ENCODE measurements at regions not wholly inside any gene's neighbourhood (a gene's known extent, or its start where the extent isn't known, plus 50 kb on each side); places are given as distances from the start of the nearest gene placed in this dataset.

DNA sequence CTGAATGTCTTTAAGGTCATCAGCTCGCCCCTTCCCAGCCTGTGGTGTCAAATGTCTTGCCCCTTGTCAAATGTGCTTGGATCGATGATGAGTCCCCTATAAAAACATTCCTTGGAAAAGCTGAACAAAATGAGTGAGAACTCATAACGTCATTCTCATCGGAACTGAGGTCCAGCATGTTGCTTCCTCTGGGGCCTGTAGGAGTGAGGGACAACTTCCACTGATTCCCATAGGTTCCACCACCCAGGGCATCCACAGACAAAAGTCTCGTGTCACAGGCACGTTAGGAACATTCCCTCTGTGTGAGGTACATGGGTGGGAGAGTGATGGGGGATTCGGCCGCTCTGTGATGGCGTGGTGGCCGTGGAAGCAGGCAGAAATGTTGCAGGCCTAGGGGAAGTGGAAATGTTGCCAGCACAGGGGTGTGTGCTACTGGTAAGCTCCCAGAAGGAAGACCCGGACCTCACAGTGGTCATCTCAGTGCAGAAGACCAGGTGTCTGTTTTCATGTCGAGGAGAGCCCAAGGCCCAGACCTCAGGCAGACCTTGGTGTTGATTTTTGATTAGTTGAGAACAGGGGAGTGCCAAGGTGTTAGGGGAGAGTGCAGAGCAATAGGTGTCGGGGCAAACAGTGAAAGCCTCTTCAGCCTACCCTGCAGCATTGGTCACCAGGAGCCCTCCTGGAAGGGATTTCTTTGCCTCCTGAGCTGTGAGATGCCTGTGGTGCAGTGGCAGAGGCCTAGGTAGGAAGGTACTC, 96.8 kb downstream of the SNRPN start:
- ChIA-PET POLR2A (no interaction called here), CTCF (no interaction called here)
- H3K27ac ChIP-seq (ENCODE audit: low read depth, low read length): no peak overlapping the region
- H3K4me3 ChIP-seq (ENCODE audit: low read depth, low read length): no peak overlapping the region
- no peaks in the 10 kb centered on the region for H3K27me3 ChIP-seq (ENCODE audit: control insufficient read depth, insufficient read depth, low read length)
- no peak for DNase-seq (ENCODE audit: low read depth, low spot score)
- H3K9me3 ChIP-seq (ENCODE audit: control insufficient read depth, insufficient read depth, low read length): peaks cover 89% of the 10 kb centered on the region
- TF ChIP-seq, protein P1, sequence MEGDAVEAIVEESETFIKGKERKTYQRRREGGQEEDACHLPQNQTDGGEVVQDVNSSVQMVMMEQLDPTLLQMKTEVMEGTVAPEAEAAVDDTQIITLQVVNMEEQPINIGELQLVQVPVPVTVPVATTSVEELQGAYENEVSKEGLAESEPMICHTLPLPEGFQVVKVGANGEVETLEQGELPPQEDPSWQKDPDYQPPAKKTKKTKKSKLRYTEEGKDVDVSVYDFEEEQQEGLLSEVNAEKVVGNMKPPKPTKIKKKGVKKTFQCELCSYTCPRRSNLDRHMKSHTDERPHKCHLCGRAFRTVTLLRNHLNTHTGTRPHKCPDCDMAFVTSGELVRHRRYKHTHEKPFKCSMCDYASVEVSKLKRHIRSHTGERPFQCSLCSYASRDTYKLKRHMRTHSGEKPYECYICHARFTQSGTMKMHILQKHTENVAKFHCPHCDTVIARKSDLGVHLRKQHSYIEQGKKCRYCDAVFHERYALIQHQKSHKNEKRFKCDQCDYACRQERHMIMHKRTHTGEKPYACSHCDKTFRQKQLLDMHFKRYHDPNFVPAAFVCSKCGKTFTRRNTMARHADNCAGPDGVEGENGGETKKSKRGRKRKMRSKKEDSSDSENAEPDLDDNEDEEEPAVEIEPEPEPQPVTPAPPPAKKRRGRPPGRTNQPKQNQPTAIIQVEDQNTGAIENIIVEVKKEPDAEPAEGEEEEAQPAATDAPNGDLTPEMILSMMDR (IDR thresholded peaks at IDR 0.05; ENCODE audit: low read depth, low read length): no peak

DNA sequence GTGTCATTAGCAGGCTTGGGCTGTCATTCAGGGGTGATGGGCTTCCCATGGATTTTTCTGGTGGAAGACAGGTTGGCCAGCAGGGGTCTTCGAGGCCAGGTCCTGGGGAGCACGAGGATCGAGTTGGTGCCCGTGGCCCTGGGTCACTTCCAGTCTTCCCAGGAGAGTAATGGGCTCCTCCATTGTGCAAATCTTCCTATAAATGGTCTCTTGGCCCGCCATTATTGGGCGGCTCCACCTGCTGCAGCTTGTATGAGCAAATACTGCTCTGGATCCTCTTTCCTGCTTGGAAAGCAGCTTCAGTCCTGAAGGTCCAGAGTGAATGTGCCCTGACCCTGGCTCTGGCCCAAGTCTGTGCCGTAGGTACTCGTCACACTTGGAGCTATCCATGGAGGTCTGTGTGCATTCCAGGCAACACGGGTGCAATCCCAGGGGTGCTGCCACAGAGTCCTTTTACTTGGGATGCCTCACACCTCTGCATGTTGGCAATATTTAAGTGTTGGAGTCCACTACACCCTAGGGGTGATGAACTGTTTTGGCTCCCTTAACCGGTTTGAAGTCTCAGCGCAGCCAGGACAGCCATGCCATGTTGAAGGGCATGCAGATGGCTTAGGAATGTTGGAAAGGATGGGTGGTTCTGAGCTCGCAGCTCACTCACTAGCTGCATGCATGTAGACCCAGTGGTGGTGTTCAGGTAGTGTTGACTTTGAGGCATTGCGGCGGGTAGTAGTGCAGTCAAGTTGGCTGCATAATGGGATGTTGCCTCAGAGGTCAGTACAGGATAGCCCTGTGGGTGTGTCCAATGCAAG, 97.6 kb downstream of the SNRPN start:
- TF ChIP-seq, protein P1 (IDR thresholded peaks at IDR 0.05; ENCODE audit: low read depth, low read length): no peak
- no peak overlapping the region for H3K27ac ChIP-seq (ENCODE audit: low read depth, low read length)
- ChIA-PET CTCF (no interaction called here), POLR2A (no interaction called here)
- H3K27me3 ChIP-seq (ENCODE audit: control insufficient read depth, insufficient read depth, low read length): no peaks in the 10 kb centered on the region
- DNase-seq (ENCODE audit: low read depth, low spot score): no peak
- H3K9me3 ChIP-seq (ENCODE audit: control insufficient read depth, insufficient read depth, low read length): peaks cover 91% of the 10 kb centered on the region
- no peak overlapping the region for H3K4me3 ChIP-seq (ENCODE audit: low read depth, low read length)

DNA sequence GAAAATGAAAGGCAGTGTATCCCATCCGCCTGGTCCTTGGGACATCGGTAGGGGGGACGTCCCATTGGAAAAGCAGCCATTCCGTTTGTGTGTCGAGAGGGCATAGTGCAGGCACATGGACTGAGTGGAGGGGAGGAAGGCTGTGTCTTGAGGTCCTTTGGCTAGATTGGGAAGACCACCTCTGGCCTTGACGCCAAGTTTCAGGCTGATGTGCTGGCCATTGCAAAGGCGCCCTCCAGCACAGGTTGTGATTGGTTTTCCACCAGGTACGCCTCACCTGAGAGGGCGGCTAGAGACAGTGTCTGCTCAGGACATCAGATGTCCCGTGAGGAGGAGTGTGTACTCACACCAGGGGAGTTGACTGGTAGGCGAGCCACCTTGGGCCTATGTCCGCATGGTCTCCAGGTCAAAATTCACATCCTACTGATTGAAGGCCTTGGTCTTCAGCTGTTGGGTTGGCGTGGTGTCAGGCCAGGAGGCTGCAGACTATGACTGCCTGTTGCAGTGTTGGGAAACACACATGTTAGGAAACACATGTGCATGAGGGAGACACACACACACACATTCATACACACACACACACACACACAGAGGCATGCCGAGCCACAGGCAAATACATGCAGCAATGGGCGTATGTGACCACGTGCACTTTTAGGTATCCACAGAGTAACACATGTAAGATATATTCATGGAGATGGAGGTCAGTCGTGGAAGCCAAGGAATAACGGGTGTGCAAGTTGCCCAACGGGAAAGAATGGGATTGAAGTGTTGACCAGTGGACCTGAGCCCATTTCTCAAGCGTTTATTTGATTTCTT, 98.4 kb downstream of the SNRPN start:
- no peak for DNase-seq (ENCODE audit: low read depth, low spot score)
- TF ChIP-seq, protein P1 (IDR thresholded peaks at IDR 0.05; ENCODE audit: low read depth, low read length): no peak
- POLR2A ChIA-PET: no interaction called here
- Histone ChIP-seq H3K27me3 (ENCODE audit: control insufficient read depth, insufficient read depth, low read length) (no peaks in the 10 kb centered on the region), H3K9me3 (ENCODE audit: control insufficient read depth, insufficient read depth, low read length) (peaks cover 95% of the 10 kb centered on the region), H3K4me3 (ENCODE audit: low read depth, low read length) (no peak overlapping the region), H3K27ac (ENCODE audit: low read depth, low read length) (no peak overlapping the region)
- CTCF ChIA-PET: no interaction called here

DNA sequence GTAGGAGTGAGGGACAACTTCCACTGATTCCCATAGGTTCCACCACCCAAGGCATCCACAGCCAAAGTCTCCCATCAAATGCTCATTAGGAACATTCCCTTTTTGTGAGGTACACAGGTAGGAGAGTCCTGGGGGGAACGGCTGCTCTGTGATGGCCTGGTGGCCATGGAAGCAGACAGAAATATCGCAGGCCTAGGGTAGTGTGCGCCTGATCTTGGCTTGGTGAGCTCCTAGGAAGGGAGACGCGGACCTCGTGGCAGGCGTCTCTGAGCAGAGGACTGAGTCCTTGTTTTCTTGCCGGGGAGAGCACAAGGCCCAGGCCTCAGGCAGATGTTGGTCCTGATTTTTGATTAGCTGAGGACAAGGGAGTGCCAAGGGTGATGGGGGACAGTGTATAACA, 99.5 kb downstream of the SNRPN start:
- CTCF ChIA-PET: no interaction called here
- POLR2A ChIA-PET: no interaction called here
- Histone ChIP-seq H3K9me3 (ENCODE audit: control insufficient read depth, insufficient read depth, low read length) (peaks cover 96% of the 10 kb centered on the region), H3K4me3 (ENCODE audit: low read depth, low read length) (no peak overlapping the region), H3K27me3 (ENCODE audit: control insufficient read depth, insufficient read depth, low read length) (no peaks in the 10 kb centered on the region), H3K27ac (ENCODE audit: low read depth, low read length) (no peak overlapping the region)
- no peak for DNase-seq (ENCODE audit: low read depth, low spot score)
- TF ChIP-seq, protein P1 (IDR thresholded peaks at IDR 0.05; ENCODE audit: low read depth, low read length): no peak
